NCI-H1694 (cell line): ENCODE measurements at regions not wholly inside any gene's neighbourhood (a gene's known extent, or its start where the extent isn't known, plus 50 kb on each side); places are given as distances from the start of the nearest gene placed in this dataset.
"Not testable (repeated sequence)": the region's sequence is repeated elsewhere in the genome, so short reads cannot be mapped to it uniquely, and the experiment has no call there.

Experiments
- DNase-seq: peaks from one replicate; lab custom pipeline; 2025; lab: John Stamatoyannopoulos, UW

GRCh38 chr12:47373554-47374150 lies 293.9 kb upstream of the AMIGO2 start:
- DNase-seq: no peak

GRCh38 chr12:47370421-47370820 lies 290.7 kb upstream of the AMIGO2 start:
- no peak for DNase-seq

DNA sequence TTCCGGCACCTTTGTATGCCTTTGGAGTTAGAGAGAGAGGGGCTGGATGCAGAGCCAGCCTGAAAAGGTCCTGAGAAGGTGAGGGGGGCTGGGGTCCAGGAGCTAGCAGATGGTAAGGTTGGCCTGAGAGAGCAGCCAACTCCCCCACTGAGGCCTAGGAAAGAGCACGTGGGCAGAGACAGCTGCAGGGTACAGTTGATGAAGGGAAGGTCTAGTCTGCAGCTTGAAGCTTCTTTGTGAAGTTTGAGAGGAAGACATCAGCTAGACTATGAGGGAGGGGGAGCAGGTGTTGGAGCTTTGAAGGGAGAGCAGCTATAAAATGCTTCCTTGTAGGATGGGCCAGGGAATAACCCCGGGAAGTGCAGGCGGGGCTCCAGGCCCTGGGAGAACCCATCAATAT lies 289.3 kb upstream of the AMIGO2 start:
- no peak for DNase-seq

DNA sequence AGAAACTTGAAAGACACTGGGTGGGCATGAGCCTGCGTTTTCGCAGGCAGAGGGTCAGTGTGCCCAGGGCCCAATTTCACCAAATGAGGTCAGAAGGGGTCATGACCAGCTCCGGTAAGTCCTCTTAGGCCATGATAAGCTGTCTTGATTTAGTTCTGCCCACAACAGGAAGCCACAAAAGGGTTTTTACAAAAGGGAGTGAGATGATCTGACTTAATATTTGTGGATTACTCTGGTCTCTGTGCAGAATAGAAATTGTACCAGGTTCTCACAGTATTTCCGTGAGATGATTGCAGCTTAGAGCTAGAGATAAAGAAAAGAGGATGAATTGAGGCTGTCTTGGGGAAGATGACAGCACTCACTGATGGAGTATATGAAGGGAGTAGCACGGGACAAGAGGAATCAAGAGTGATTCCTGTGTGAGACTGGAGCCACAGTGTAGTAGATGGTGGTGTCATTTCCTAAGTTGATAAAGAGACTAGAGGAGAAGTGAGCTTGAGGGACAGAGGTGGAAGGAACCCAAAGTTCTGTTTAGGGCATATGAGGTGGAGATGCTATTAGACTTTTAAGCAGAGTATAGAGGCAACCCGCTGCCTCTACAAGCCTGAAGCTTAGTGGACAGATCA lies 288.3 kb upstream of the AMIGO2 start:
- no peak for DNase-seq

DNA sequence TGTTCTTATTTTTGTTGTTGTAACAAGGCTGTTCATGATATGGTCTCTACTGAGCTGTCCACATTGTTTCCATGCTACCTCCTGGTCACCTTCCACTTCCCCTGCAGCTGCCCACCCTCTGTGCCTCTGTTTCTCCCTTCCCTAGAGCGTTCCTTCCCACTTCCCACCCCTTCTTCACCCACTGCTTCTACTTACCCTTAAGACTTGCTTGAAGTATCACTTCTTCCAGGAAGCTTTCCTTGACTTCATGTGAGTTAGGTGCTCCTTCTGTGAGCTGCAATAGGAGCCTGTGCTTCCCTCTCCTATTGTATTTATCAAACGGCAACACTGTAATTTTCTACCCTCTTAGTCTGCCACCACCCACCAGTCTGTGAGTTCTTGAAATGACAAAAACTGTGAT lies 286.8 kb upstream of the AMIGO2 start:
- no peak for DNase-seq

DNA sequence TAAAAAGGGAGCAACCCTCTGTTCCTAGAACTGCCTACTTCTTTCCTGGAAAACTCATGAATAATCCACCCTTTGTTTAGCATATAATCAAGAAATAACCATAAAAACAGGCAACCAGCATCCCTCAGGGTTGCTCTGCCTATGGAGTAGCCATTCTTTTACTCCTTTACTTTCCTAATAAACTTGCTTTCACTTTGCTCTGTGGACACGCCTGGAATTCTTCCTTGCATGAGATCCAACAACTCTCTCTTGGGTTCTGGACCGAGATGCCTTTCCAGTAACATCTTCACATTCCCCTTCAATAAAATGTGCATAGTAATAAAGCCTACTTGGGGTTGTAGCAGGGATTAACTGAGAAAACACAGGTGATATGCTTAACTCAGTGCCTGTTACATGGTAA lies 286.4 kb upstream of the AMIGO2 start:
- no peak for DNase-seq

GRCh38 chr12:47365443-47366076 lies 285.8 kb upstream of the AMIGO2 start:
- DNase-seq: not testable (repeated sequence)

DNA sequence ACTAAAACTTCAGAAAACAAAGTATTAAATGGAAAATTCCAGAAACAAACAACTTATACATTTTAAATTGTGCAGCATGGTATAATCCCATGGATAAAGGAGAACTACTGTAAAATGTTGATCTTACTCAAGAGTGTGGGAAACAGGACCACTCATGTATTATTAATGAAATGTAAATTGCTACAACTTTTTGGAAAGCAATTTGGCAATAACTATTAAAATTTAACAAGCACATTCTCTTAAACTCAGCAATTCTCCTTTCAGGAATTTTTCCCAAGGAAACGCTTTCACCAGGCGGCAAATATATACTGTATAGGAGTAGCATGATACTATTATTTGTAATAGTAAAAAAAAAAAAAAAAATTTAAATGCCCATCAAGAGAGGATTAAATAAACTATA lies 284.5 kb upstream of the AMIGO2 start:
- DNase-seq: no peak

DNA sequence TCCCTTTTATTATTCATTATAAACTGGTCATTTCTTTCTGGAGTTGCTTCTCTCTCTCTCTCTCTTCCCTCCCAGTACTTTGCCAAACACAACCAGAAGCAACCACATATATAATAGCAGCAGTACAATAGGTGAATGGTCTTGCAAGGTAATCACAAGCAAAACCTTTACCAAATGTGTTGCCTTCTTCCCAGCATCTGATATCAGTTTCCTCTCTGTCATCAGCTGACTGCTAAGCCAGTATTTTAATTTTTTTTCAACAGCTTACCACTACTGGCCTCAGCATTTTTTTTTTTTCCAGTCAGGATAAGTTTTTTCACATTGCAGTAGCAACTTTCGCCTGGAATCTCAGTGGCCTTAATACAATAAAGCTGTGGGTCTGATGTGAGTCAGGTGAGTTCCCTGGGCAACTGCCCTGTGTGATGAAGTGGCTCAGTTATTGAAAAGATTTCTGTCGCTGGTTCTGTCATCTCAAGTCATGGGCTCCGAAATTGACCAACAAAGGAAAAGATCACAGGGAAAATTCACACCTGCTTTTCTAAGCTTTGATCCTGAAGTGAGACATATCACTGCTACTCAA lies 282.5 kb upstream of the AMIGO2 start:
- no peak for DNase-seq

DNA sequence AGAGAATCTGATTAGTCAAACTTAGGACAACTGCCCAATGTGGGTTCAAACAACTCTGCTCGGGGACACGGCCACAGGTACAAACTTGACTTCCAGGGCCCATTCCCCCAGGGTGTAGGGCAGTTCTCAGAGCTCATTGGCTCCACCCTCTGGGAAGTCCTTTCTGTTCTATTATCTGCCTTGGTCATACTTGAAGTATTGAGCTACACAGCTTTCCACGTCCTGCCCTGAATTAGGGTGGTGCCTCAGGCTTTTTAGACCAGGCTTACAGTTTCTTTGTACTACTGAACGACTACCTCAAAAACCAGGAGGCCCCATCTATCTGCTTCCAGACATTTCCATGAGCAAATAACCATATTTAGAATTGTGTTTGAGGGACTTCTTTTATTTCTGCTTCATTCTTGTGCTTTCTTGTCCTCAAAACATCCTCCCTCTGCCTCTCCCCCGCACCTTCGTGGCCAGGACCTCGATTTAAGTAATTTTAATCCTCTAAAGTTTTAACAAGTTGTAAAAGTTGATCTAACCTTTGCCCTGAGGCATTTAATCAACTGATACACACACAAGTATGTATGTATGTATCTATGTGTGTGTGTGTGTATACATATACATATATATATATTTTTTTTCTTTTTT lies 281.7 kb upstream of the AMIGO2 start:
- no peak for DNase-seq

GRCh38 chr12:47360771-47361388 lies 281.1 kb upstream of the AMIGO2 start:
- DNase-seq: no peak

DNA sequence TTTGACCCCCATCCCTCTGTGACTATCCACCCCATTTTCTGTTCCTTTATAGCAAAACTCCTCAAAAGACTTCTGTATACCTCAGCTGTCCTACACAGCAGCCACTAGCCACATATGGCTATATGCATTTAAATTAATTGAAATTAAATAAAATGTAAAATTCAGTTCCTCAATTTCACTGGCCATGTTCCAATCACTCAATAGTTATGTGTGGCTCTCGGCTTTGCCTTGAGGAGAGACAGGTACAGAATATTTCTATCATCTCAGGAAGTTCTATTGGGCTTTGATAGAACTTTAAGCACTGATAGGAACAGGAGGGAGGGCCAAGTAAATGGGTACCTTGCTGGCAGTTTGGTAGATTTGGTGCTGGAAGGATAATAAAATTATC lies 280.3 kb upstream of the AMIGO2 start:
- no peak for DNase-seq

DNA sequence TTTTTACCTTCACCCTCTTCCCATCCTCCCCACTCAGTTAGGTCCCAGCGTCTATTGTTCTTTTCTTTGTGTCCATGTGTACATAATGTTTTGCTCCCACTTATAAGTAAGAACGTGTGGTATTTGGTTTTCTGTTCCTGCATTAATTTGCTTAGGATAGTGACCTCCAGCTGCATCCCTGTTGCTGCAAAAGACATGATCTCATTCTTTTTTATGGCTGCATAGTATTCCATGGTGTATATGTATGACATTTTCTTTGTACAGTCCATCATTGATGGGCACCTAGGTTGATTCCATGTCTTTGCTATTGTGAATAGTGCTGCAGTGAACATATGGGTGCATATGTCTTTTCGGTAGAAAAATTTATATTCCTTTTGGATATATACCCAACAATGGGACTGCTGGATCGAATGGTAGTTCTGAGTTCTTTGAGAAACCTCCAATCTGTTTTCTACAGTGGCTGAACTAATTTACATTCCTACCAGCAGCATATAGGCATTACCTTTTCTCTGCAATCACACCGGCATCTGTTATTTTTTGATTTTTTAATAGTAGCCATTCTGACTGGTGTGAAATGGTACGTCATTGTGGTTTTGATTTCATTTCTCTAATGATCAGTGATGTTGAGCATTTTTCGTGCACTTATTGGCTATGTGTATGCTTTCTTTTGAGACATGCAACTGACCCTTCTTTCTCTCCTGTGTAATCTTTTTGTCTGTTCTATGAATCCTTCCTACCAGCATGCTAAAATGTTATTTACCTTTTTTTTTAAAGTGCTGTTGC lies 279.7 kb upstream of the AMIGO2 start:
- DNase-seq: no peak

DNA sequence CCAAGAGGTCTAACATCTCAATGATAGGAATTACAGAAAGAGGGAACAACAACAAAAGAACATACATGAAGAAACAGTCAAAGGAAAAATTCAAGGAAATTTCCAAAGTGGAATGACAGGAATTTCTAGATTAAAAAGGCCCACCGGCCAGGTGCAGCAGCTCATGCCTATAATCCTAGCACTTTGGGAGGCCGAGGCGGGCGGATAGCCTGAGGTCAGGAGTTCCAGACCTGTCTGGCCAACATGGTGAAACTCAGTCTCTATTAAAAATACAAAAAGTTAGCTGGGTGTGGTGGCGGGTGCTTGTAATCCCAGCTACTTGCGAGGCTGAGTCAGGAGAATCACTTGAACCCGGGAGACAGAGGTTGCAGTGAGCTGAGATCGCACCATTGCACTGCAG lies 277.2 kb upstream of the AMIGO2 start:
- DNase-seq: not testable (repeated sequence)

- DNase-seq: no peak
Measured at GRCh38 chr12:47356129-47356700, 276.5 kb upstream of the AMIGO2 start.

DNA sequence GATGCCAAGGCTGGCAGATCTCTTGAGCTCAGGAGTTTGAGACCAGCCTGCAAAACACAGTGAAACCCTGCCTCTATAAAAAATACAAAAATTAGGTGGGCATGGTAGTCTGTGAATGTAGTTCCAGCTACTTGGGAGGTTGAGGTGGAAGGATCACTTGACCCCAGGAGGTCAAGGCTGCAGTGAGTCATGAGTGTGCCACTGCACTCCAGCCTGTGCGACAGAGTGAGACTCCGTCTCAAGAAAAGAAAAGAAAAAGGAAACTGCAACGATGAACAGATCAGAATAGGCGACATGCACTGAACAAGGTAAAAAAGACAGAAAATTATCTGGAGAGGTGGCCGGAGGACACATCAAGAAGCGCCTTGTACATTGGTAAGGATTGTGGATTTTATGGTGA lies 273.7 kb upstream of the AMIGO2 start:
- no peak for DNase-seq

DNA sequence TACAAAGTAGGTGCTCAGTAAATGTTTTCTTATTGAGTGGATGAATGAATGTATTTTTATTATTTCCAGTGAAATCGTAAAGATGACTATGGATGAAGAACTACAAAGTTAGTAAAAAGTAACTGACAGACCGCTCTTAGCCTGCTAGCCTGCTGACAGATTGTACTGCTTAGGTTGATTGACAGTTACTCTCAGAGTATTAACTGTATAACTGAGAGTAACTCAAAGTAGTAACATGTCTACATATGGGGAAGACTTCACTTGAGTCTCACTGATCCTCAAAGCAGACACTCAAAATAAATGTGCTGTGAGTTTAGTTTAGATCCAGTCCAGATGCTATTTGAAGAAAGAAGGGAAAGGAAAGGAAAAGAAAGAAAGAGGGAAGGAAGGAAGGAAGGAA lies 272.3 kb upstream of the AMIGO2 start:
- DNase-seq: no peak

- no peak for DNase-seq
Measured at GRCh38 chr12:47351526-47351925, 271.8 kb upstream of the AMIGO2 start.

GRCh38 chr12:47350062-47350408 lies 270.3 kb upstream of the AMIGO2 start:
- DNase-seq: no peak

DNA sequence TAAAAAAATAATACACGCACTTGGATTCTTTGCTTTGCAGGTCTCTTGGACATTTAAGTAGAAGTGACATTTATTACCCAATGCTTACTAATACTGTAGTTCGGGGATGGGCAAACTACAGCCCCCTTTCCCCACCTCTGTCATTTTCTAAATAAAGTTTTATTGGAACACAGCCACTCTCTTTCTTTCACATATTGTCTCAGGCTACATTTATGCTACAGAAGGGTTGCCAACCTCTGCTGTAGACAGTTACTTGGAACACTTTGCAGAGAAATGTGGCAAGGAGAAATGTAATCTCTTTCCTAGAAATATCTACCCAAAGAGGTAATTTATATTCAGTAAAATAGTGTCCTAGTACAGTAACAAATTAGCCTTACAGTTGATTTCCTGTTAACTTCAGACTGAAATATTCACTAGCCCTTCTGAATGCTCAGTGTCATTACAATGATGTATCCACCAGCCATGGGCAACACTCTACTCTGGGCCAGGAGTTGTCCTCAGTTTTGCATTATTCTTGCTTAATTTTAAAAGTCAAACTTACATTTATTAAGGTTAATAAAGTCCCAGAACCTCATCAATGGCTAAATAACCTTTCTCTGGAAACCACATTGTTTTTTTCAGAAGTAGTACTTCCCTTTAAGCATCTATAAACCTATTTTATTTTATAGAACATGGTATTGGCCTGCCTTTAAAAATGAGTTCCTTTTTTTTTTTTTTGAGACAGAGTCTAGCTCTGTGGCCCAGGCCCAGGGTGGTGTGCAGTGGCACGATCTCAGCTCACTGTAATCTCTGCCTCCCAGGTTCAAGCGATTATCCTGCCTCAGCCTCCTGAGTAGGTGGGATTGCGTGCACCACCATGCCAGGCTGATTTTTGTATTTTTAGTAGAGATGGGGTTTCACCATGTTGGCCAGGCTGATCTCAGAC lies 269.6 kb upstream of the AMIGO2 start:
- DNase-seq: no peak
